ENCODE measurements at regions not wholly inside any gene's neighbourhood (a gene's known extent, or its start where the extent isn't known, plus 50 kb on each side); places are given as distances from the start of the nearest gene placed in this dataset.
"Not testable (repeated sequence)": the region's sequence is repeated elsewhere in the genome, so short reads cannot be mapped to it uniquely, and the experiment has no call there.

GRCh38 chr21:24514081-24514733 lies 1093.1 kb downstream of the MRPL39 start:
- DNase-seq (ENCODE audit: low read depth) = no peak

- DNase-seq (ENCODE audit: low read depth) = no peak
Measured at GRCh38 chr21:24509131-24509530, 1098.2 kb downstream of the MRPL39 start.

- DNase-seq (ENCODE audit: low read depth) = no peak
Measured at GRCh38 chr21:24486973-24487372, 1120.3 kb downstream of the MRPL39 start.

- DNase-seq (ENCODE audit: low read depth) = not testable (repeated sequence)
Measured at GRCh38 chr21:24483361-24483760, 1123.9 kb downstream of the MRPL39 start.

GRCh38 chr21:24470852-24471251 lies 1136.4 kb downstream of the MRPL39 start:
- DNase-seq (ENCODE audit: low read depth) = no peak

- no peak for DNase-seq (ENCODE audit: low read depth)
Measured at GRCh38 chr21:24456358-24456757, 1150.9 kb downstream of the MRPL39 start.

GRCh38 chr21:24450119-24450518 lies 1157.2 kb downstream of the MRPL39 start:
- no peak for DNase-seq (ENCODE audit: low read depth)

GRCh38 chr21:24445517-24445916 lies 1161.8 kb downstream of the MRPL39 start:
- no peak for DNase-seq (ENCODE audit: low read depth)

GRCh38 chr21:24444736-24445135 lies 1162.5 kb downstream of the MRPL39 start:
- DNase-seq (ENCODE audit: low read depth) = no peak

GRCh38 chr21:24436236-24436635 lies 1171.0 kb downstream of the MRPL39 start:
- no peak for DNase-seq (ENCODE audit: low read depth)

- peak; percentile 22 for DNase-seq (ENCODE audit: low read depth)
Measured at GRCh38 chr21:24428591-24429199, 1178.6 kb downstream of the MRPL39 start.

- no peak for DNase-seq (ENCODE audit: low read depth)
Measured at GRCh38 chr21:24424776-24425175, 1182.5 kb downstream of the MRPL39 start.

- DNase-seq (ENCODE audit: low read depth) = no peak
Measured at GRCh38 chr21:24423546-24423945, 1183.7 kb downstream of the MRPL39 start.

- no peak for DNase-seq (ENCODE audit: low read depth)
Measured at GRCh38 chr21:24420689-24421088, 1186.6 kb downstream of the MRPL39 start.

GRCh38 chr21:24419641-24420040 lies 1187.6 kb downstream of the MRPL39 start:
- DNase-seq (ENCODE audit: low read depth) = not testable (repeated sequence)

GRCh38 chr21:24418671-24419070 lies 1188.6 kb downstream of the MRPL39 start:
- no peak for DNase-seq (ENCODE audit: low read depth)

- no peak for DNase-seq (ENCODE audit: low read depth)
Measured at GRCh38 chr21:24411429-24411828, 1195.9 kb downstream of the MRPL39 start.

GRCh38 chr21:24403221-24403620 lies 1204.1 kb downstream of the MRPL39 start:
- no peak for DNase-seq (ENCODE audit: low read depth)

- DNase-seq (ENCODE audit: low read depth) = no peak
Measured at GRCh38 chr21:24395320-24395923, 1211.9 kb downstream of the MRPL39 start.

GRCh38 chr21:24375201-24375600 lies 1232.1 kb downstream of the MRPL39 start:
- no peak for DNase-seq (ENCODE audit: low read depth)

GRCh38 chr21:24372506-24372905 lies 1234.8 kb downstream of the MRPL39 start:
- DNase-seq (ENCODE audit: low read depth) = no peak

- DNase-seq (ENCODE audit: low read depth) = no peak
Measured at GRCh38 chr21:24369746-24370145, 1237.5 kb downstream of the MRPL39 start.

GRCh38 chr21:24369278-24369677 lies 1238.0 kb downstream of the MRPL39 start:
- no peak for DNase-seq (ENCODE audit: low read depth)

- no peak for DNase-seq (ENCODE audit: low read depth)
Measured at GRCh38 chr21:24367936-24368335, 1239.3 kb downstream of the MRPL39 start.
